ENCODE measurements at regions not wholly inside any gene's neighbourhood (a gene's known extent, or its start where the extent isn't known, plus 50 kb on each side); places are given as distances from the start of the nearest gene placed in this dataset.
A peak's percentile ranks its signal among the peaks of the same experiment; 100 is the strongest.
"Not testable (repeated sequence)": the region's sequence is repeated elsewhere in the genome, so short reads cannot be mapped to it uniquely, and the experiment has no call there.

GRCh38 chr4:187128976-187129375, 405.3 kb upstream of the FAT1 start:
- H3K27me3 Mint-ChIP-seq: no peaks in the 10 kb centered on the region
- ATAC-seq: no peak
- no peaks in the 10 kb centered on the region for H3K4me1 Mint-ChIP-seq
- H3K27ac Mint-ChIP-seq: no peak overlapping the region
- peaks cover 7% of the 10 kb centered on the region for H3K9me3 Mint-ChIP-seq
- H3K36me3 Mint-ChIP-seq: no peaks in the 10 kb centered on the region
- no peak overlapping the region for H3K4me3 Mint-ChIP-seq

- H3K9me3 Mint-ChIP-seq, H3K27ac Mint-ChIP-seq, ATAC-seq, H3K36me3 Mint-ChIP-seq, H3K4me3 Mint-ChIP-seq, H3K4me1 Mint-ChIP-seq, H3K27me3 Mint-ChIP-seq: not testable (repeated sequence)
These were observed 408.2 kb upstream of the FAT1 start for GRCh38 chr4:187131826-187132225.

DNA sequence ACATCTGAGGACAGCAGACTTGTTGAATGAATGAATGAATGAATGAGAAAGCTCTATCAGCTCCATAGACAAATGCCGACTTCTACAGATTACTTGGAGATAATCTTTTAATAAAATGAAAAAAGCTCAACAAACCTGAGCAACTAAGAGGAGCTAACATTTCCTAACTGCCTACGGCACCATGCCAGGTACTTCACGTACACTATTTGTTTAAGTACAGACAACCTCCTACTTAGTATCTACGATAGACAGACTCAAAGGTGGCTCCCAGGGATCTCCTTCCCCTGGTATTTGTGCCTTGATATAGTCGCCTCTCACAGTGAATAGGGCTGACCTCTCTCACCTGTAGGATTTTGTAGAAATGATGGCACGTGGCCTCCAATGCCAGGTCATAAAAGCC, 412.2 kb upstream of the FAT1 start:
- no peak for ATAC-seq
- H3K27ac Mint-ChIP-seq: no peak overlapping the region
- no peaks in the 10 kb centered on the region for H3K4me1 Mint-ChIP-seq
- H3K36me3 Mint-ChIP-seq: no peaks in the 10 kb centered on the region
- peaks cover 2% of the 10 kb centered on the region for H3K9me3 Mint-ChIP-seq
- H3K27me3 Mint-ChIP-seq: no peaks in the 10 kb centered on the region
- H3K4me3 Mint-ChIP-seq: no peak overlapping the region

DNA sequence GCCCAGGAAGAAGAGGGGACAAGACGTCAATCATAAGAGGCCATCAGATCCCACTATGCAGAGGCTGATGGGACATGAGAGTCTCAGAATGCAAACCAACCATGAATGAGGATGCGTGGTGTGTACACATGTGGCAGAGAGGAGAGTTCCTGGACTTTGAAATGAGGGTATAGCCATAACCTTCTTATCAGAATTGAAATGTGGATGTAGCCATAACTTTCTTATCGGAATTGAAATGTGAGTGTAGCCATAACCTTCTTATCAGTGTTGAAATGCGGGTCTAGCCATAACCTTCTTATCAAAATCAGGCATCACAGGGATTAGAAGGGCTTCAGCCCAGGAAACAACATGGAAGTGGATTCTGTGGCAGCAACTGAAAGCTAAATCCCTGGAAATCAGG, 415.5 kb upstream of the FAT1 start:
- ATAC-seq: no peak
- H3K4me1 Mint-ChIP-seq: no peaks in the 10 kb centered on the region
- no peaks in the 10 kb centered on the region for H3K36me3 Mint-ChIP-seq
- H3K9me3 Mint-ChIP-seq: no peaks in the 10 kb centered on the region
- H3K27me3 Mint-ChIP-seq: no peaks in the 10 kb centered on the region
- no peak overlapping the region for H3K4me3 Mint-ChIP-seq
- H3K27ac Mint-ChIP-seq: no peak overlapping the region

- Mint-ChIP-seq H3K4me3 (no peak overlapping the region), H3K9me3 (no peaks in the 10 kb centered on the region), H3K36me3 (no peaks in the 10 kb centered on the region), H3K4me1 (no peaks in the 10 kb centered on the region), H3K27me3 (no peaks in the 10 kb centered on the region), H3K27ac (no peak overlapping the region)
- no peak for ATAC-seq
These were observed 417.4 kb upstream of the FAT1 start for GRCh38 chr4:187141101-187141500.

DNA sequence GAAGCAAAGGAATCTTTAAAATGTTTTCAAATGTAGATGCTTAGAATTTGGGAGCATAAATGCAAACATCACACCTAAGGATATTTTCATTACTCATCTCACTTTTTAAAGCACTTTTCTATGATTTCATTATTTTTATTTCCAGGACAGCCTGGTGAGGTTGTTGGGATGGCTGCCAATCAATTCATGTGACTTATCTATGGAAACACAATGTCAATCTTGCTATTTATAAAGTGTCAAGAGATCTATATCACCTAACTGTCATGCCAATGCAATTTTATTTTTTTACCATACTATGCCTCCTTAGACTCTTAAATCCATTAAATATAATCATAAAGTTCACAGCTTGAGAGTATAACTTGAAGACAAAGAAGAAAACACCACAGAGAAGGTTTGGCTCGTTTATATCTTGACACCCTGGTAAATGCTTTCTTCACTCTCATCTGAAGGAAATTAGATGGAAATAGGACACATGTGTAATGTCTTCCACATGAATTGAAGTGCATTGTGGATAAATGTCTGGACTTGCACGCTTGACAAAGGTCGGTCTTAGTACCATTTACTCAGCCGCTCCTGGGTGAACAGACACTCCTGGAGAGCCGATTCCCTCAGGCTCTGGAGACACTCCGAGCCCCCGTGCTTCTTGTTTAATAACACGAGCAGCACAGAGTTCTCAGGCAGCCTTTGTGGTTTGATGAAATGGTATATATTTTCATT, 425.7 kb upstream of the FAT1 start:
- Mint-ChIP-seq H3K36me3 (no peaks in the 10 kb centered on the region), H3K27me3 (no peaks in the 10 kb centered on the region), H3K4me1 (no peaks in the 10 kb centered on the region), H3K4me3 (no peak overlapping the region), H3K27ac (no peak overlapping the region), H3K9me3 (peaks cover 2% of the 10 kb centered on the region)
- ATAC-seq: no peak

DNA sequence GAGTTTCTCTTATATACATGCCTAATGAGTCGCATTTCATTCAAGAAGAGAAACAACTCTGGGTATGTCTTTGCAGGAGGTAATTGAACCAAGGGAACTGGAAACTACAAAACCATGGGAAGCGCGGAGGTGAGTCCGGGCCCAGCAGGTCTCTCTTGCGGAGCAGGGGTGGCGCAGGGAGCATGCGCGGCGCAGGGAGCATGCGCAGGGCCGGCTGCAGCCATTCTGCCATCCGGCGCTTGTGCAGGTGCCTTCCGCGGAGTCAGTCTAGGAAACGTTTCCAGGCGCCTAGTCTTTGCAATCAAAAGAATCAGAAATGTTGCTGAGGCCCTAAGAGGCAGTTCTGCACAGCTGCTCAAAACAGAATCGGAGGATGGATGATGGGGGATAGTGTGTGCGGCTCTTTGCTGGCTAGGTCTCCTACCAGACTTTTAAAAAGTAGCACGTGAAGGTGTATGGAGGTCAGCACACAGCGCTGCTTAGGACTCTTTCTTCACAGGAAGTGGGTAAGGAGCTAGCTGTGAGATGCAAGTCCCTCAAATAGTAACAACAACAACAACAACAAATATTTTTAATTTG, 433.8 kb upstream of the FAT1 start:
- H3K27ac Mint-ChIP-seq: no peak overlapping the region
- H3K4me1 Mint-ChIP-seq: no peaks in the 10 kb centered on the region
- no peak overlapping the region for H3K4me3 Mint-ChIP-seq
- peaks cover 2% of the 10 kb centered on the region for H3K9me3 Mint-ChIP-seq
- no peaks in the 10 kb centered on the region for H3K36me3 Mint-ChIP-seq
- no peak for ATAC-seq
- H3K27me3 Mint-ChIP-seq: no peaks in the 10 kb centered on the region

DNA sequence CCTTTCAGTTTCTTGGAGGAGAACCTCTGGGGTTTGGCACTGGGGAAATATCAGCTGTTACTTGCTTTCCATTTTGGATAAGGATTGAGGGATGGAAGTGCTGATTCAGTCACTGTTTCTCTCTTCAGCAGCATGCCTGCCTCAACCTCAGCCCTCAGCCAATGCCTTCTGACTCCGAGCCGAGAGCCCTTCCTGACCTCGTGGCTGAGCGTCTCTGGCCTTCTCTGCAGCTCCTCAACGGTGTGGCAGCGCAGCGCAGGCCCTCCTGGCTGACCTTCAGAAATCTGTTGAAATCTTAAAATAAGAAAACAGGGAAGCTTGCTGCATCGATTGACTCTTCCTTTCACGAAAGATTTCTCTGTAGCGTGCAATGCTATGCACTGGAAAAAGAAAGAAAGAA, 434.3 kb upstream of the FAT1 start:
- Mint-ChIP-seq H3K27ac (no peak overlapping the region), H3K4me1 (no peaks in the 10 kb centered on the region), H3K36me3 (no peaks in the 10 kb centered on the region), H3K4me3 (no peak overlapping the region), H3K9me3 (peaks cover 2% of the 10 kb centered on the region), H3K27me3 (no peaks in the 10 kb centered on the region)
- ATAC-seq: no peak

DNA sequence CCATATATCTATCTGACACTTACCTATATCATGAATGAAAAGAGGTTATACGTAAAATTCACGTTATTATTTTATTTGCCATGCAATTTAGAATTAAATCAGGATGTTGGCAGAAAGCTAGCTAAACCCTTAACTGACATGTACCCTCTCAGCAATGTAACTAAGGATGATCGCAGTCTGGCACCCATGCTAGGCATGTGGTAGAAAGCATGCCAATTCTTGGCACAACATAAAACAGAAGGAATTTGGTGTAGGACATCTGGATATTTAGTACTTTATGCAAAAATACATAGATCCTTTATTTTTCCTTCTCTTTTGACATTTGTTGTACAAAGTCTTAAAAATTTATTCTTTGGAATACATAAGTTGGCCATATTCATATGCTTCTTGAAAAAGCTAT, 436.8 kb upstream of the FAT1 start:
- no peaks in the 10 kb centered on the region for H3K4me1 Mint-ChIP-seq
- H3K27ac Mint-ChIP-seq: no peak overlapping the region
- no peaks in the 10 kb centered on the region for H3K27me3 Mint-ChIP-seq
- H3K9me3 Mint-ChIP-seq: no peaks in the 10 kb centered on the region
- no peaks in the 10 kb centered on the region for H3K36me3 Mint-ChIP-seq
- H3K4me3 Mint-ChIP-seq: no peak overlapping the region
- no peak for ATAC-seq

DNA sequence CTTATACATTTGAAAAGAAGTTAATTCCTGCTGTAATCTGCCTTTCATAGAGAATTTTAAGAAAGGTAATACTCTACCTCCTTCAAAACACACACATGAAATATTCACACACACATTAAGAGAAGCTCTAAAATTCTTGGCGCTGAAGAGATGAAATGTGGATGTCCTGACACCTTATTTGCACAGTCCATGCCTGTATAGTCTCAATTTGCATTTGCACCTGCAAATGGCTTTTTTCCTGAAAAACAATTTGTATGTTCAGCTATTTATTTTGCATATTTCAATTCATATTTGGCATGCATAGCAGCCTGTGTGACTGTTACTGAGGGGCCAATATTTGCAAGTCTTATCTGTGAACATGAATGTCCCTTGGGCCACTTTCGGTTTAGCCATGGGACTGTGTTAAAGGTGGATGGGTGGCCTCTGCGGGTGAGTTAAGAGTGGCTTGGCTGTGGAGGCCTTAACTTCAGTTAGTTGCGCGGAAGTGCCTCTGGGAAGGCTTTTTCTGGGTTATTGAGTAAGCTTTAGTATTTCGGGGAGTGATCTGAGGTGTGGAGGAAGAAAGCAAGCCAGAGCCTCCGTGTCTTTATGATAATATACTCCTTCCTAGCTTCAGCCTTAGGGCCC, 443.3 kb upstream of the FAT1 start:
- no peak for ATAC-seq
- H3K27me3 Mint-ChIP-seq: no peaks in the 10 kb centered on the region
- no peak overlapping the region for H3K27ac Mint-ChIP-seq
- no peaks in the 10 kb centered on the region for H3K36me3 Mint-ChIP-seq
- no peak overlapping the region for H3K4me3 Mint-ChIP-seq
- H3K4me1 Mint-ChIP-seq: no peaks in the 10 kb centered on the region
- peaks cover 5% of the 10 kb centered on the region for H3K9me3 Mint-ChIP-seq

DNA sequence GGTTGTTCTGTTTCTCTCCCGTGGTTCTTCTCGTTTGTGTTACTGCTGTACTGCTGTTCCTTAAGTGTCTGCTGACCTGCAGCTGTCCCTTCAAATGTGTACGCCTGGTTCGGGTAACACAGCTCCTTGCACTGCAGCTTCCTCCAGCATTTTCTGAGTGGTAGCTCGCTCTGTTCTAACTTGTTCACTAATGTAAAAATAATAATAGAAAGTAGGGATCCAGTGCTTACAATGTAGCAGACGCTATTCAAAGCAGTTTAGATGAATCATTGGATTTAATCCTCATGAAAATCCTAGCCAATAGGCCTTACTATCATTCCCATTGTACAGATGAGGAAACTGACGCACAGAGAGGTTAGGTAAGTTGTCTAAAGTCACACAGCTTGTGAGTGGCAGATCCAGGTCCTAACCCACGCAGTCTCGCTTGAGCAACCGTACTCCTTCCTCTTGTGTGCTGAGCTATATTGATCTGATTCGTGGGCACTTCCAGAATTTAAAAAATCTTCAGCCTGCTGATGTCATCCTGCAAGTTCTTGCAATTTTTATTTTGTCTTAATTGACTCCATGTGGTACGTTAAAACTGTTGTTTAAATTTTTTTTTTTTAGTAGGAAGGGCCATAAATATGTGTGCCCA, 448.2 kb upstream of the FAT1 start:
- no peak overlapping the region for H3K4me3 Mint-ChIP-seq
- no peaks in the 10 kb centered on the region for H3K27me3 Mint-ChIP-seq
- ATAC-seq: no peak
- H3K9me3 Mint-ChIP-seq: peaks cover 7% of the 10 kb centered on the region
- no peaks in the 10 kb centered on the region for H3K36me3 Mint-ChIP-seq
- no peak overlapping the region for H3K27ac Mint-ChIP-seq
- no peaks in the 10 kb centered on the region for H3K4me1 Mint-ChIP-seq

GRCh38 chr4:187172340-187172761, 448.7 kb upstream of the FAT1 start:
- ATAC-seq: no peak
- Mint-ChIP-seq H3K4me3 (no peak overlapping the region), H3K4me1 (no peaks in the 10 kb centered on the region), H3K27ac (no peak overlapping the region), H3K27me3 (no peaks in the 10 kb centered on the region), H3K36me3 (no peaks in the 10 kb centered on the region), H3K9me3 (peaks cover 7% of the 10 kb centered on the region)

- H3K4me3 Mint-ChIP-seq: no peak overlapping the region
- no peak for ATAC-seq
- no peaks in the 10 kb centered on the region for H3K27me3 Mint-ChIP-seq
- no peaks in the 10 kb centered on the region for H3K36me3 Mint-ChIP-seq
- peaks cover 7% of the 10 kb centered on the region for H3K9me3 Mint-ChIP-seq
- no peak overlapping the region for H3K27ac Mint-ChIP-seq
- no peaks in the 10 kb centered on the region for H3K4me1 Mint-ChIP-seq
These were observed 451.1 kb upstream of the FAT1 start for GRCh38 chr4:187174749-187175148.

DNA sequence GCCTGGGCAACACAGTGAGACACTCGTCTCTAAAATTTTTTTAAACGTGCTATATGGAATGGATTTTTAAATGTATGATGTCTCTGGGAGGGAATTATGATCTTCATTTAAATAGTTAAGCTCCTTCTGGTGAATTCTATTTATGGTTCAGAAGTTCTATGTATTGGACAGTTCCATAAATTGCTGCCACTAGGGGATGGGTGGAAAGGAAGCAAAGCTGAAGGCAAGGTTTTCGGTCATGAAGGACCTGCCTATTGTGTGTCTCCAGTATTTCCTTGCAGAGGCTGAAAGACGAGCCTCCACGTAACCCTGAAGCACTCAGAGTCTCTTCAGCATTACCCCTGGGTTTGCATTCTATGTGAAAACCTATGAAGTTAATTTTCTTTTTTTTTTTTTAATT, 451.5 kb upstream of the FAT1 start:
- Mint-ChIP-seq H3K9me3 (peaks cover 7% of the 10 kb centered on the region), H3K4me3 (no peak overlapping the region), H3K36me3 (no peaks in the 10 kb centered on the region), H3K27me3 (no peaks in the 10 kb centered on the region), H3K27ac (no peak overlapping the region), H3K4me1 (no peaks in the 10 kb centered on the region)
- no peak for ATAC-seq

- Mint-ChIP-seq H3K4me3 (no peak overlapping the region), H3K9me3 (peaks cover 7% of the 10 kb centered on the region), H3K27ac (no peak overlapping the region), H3K4me1 (no peaks in the 10 kb centered on the region), H3K27me3 (no peaks in the 10 kb centered on the region), H3K36me3 (no peaks in the 10 kb centered on the region)
- ATAC-seq: peak; percentile 31
These were observed 452.7 kb upstream of the FAT1 start for GRCh38 chr4:187176261-187176910.
